ENCODE measurements at regions not wholly inside any gene's neighbourhood (a gene's known extent, or its start where the extent isn't known, plus 50 kb on each side); places are given as distances from the start of the nearest gene placed in this dataset.

DNA sequence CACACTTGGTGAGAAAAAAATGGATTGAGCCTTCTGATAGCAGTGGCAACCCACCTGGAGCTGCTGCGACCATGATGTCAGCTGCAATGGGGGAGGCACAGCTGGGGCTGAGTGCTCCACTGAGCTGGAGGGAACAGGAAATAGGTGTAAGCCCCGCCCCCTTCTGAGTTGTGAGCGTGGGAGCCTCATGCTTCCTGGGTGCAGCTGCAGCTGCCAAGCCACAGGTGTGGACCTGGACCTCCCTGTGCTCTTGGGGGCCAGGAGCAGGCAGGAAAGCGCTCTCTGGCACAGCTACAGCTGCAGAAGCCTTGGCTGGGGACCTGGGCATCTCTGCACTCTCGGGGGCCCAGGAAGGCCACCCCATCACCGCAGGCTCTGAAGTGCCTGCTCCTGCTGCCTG lies 970.6 kb downstream of the DCDC2C start:
- H2AFZ ChIP-seq (ENCODE audit: low read depth, low read length, severe bottlenecking) = no peak overlapping the region
- no peaks in the 10 kb centered on the region for H4K20me1 ChIP-seq (ENCODE audit: low read depth, low read length)
- no peaks in the 10 kb centered on the region for H3K79me2 ChIP-seq (ENCODE audit: insufficient read depth, low read length)
- H3K27ac ChIP-seq (ENCODE audit: low read depth, low read length) = no peak overlapping the region
- H3K36me3 ChIP-seq (ENCODE audit: low read length) = no peaks in the 10 kb centered on the region
- H3K9me3 ChIP-seq (ENCODE audit: insufficient read depth, low read length) = no peaks in the 10 kb centered on the region
- no peak overlapping the region for H3K9ac ChIP-seq (ENCODE audit: low read length)
- no peaks in the 10 kb centered on the region for H3F3A ChIP-seq (ENCODE audit: insufficient read depth)
- no peak overlapping the region for H3K4me3 ChIP-seq (ENCODE audit: insufficient read depth, low read length, poor library complexity, severe bottlenecking)
- no peak overlapping the region for H3K4me2 ChIP-seq (ENCODE audit: low read depth, low read length, poor library complexity, severe bottlenecking)
- H3K9me2 ChIP-seq (replicated peaks; ENCODE audit: insufficient read depth, low read length) = no peaks in the 10 kb centered on the region
- no peaks in the 10 kb centered on the region for H3K27me3 ChIP-seq (ENCODE audit: low read length)
- no peak for TF ChIP-seq EZH2phosphoT487 (conservative IDR thresholded peaks at IDR 0.05; ENCODE audit: low read length)
- no peak for TF ChIP-seq CTCF (IDR thresholded peaks at IDR 0.05; ENCODE audit: insufficient read depth, low read length, poor library complexity, severe bottlenecking)

GRCh38 chr2:4675295-4675694 lies 971.9 kb downstream of the DCDC2C start:
- H3K4me2 ChIP-seq (ENCODE audit: low read depth, low read length, poor library complexity, severe bottlenecking) = no peak overlapping the region
- no peaks in the 10 kb centered on the region for H3K9me2 ChIP-seq (replicated peaks; ENCODE audit: insufficient read depth, low read length)
- no peak overlapping the region for H3K27ac ChIP-seq (ENCODE audit: low read depth, low read length)
- no peaks in the 10 kb centered on the region for H3K36me3 ChIP-seq (ENCODE audit: low read length)
- no peak overlapping the region for H2AFZ ChIP-seq (ENCODE audit: low read depth, low read length, severe bottlenecking)
- no peak overlapping the region for H3K9ac ChIP-seq (ENCODE audit: low read length)
- TF ChIP-seq CTCF (IDR thresholded peaks at IDR 0.05; ENCODE audit: insufficient read depth, low read length, poor library complexity, severe bottlenecking) = no peak
- no peak for TF ChIP-seq EZH2phosphoT487 (conservative IDR thresholded peaks at IDR 0.05; ENCODE audit: low read length)
- H3K9me3 ChIP-seq (ENCODE audit: insufficient read depth, low read length) = no peaks in the 10 kb centered on the region
- no peaks in the 10 kb centered on the region for H3K27me3 ChIP-seq (ENCODE audit: low read length)
- no peak overlapping the region for H3K4me3 ChIP-seq (ENCODE audit: insufficient read depth, low read length, poor library complexity, severe bottlenecking)
- H3K79me2 ChIP-seq (ENCODE audit: insufficient read depth, low read length) = no peaks in the 10 kb centered on the region
- no peaks in the 10 kb centered on the region for H4K20me1 ChIP-seq (ENCODE audit: low read depth, low read length)
- H3F3A ChIP-seq (ENCODE audit: insufficient read depth) = no peaks in the 10 kb centered on the region

DNA sequence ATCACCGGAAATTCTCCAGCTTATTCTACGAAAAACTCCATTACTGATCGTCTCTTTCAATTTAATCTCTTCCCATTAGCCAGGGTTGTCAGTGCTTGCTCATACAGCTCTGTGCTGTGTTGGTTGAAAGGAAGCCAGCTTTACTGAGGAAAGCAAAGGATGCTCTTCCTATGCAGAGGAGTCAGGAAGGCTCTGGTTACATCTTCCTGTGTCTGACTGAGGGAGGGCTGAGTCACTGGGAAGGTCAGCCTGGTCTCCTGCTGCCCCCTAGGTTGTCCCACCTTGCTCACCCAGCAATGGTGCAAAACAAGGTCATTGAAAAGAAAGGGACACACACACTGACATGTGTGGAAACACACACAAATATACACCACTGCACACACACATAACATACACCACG lies 975.6 kb downstream of the DCDC2C start:
- Histone ChIP-seq H3K9ac (ENCODE audit: low read length) (no peak overlapping the region), H3K4me3 (ENCODE audit: insufficient read depth, low read length, poor library complexity, severe bottlenecking) (no peak overlapping the region), H3F3A (ENCODE audit: insufficient read depth) (no peaks in the 10 kb centered on the region), H4K20me1 (ENCODE audit: low read depth, low read length) (no peaks in the 10 kb centered on the region), H3K9me2 (replicated peaks; ENCODE audit: insufficient read depth, low read length) (no peaks in the 10 kb centered on the region), H3K79me2 (ENCODE audit: insufficient read depth, low read length) (no peaks in the 10 kb centered on the region), H3K9me3 (ENCODE audit: insufficient read depth, low read length) (no peaks in the 10 kb centered on the region), H3K36me3 (ENCODE audit: low read length) (no peaks in the 10 kb centered on the region), H2AFZ (ENCODE audit: low read depth, low read length, severe bottlenecking) (no peak overlapping the region), H3K4me2 (ENCODE audit: low read depth, low read length, poor library complexity, severe bottlenecking) (no peak overlapping the region), H3K27ac (ENCODE audit: low read depth, low read length) (no peak overlapping the region), H3K27me3 (ENCODE audit: low read length) (no peaks in the 10 kb centered on the region)
- TF ChIP-seq CTCF (IDR thresholded peaks at IDR 0.05; ENCODE audit: insufficient read depth, low read length, poor library complexity, severe bottlenecking) = no peak
- no peak for TF ChIP-seq EZH2phosphoT487 (conservative IDR thresholded peaks at IDR 0.05; ENCODE audit: low read length)

DNA sequence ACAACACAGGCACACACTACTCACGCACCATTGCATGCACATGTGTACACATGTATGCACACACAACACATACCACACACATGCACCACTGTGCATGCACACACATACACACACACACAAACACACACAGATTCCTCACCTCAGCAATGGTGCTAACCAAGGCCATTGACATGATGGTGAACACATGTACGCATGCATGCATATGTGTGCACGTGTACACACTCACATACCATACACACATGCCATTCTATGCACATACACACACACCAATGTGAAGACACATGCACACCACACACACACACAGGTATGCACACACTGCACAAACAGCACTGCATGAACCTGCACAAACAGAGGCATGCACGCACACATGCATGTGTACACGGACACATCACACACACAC lies 976.0 kb downstream of the DCDC2C start:
- no peak overlapping the region for H3K4me3 ChIP-seq (ENCODE audit: insufficient read depth, low read length, poor library complexity, severe bottlenecking)
- TF ChIP-seq EZH2phosphoT487 (conservative IDR thresholded peaks at IDR 0.05; ENCODE audit: low read length) (no peak), CTCF (IDR thresholded peaks at IDR 0.05; ENCODE audit: insufficient read depth, low read length, poor library complexity, severe bottlenecking) (no peak)
- H3K27ac ChIP-seq (ENCODE audit: low read depth, low read length) = no peak overlapping the region
- no peak overlapping the region for H3K9ac ChIP-seq (ENCODE audit: low read length)
- H3K36me3 ChIP-seq (ENCODE audit: low read length) = no peaks in the 10 kb centered on the region
- no peak overlapping the region for H2AFZ ChIP-seq (ENCODE audit: low read depth, low read length, severe bottlenecking)
- H4K20me1 ChIP-seq (ENCODE audit: low read depth, low read length) = no peaks in the 10 kb centered on the region
- no peaks in the 10 kb centered on the region for H3F3A ChIP-seq (ENCODE audit: insufficient read depth)
- H3K4me2 ChIP-seq (ENCODE audit: low read depth, low read length, poor library complexity, severe bottlenecking) = no peak overlapping the region
- H3K27me3 ChIP-seq (ENCODE audit: low read length) = no peaks in the 10 kb centered on the region
- H3K9me2 ChIP-seq (replicated peaks; ENCODE audit: insufficient read depth, low read length) = no peaks in the 10 kb centered on the region
- no peaks in the 10 kb centered on the region for H3K79me2 ChIP-seq (ENCODE audit: insufficient read depth, low read length)
- H3K9me3 ChIP-seq (ENCODE audit: insufficient read depth, low read length) = no peaks in the 10 kb centered on the region
